SK-N-SH (cell line): ENCODE measurements at regions not wholly inside any gene's neighbourhood (a gene's known extent, or its start where the extent isn't known, plus 50 kb on each side); places are given as distances from the start of the nearest gene placed in this dataset.

Experiments used
- CTCF ChIA-PET: fragments of 300-600, 350-600 bp; formaldehyde crosslinking; extraction: SDS; loops from one replicate; lab custom pipeline; 2021; lab: Yijun Ruan, JAX
- POLR2A ChIA-PET: fragments of 350-600 bp; sonication (Branson Sonifier 250); formaldehyde crosslinking; extraction: SDS; loops from one replicate; lab custom pipeline; 2020; ENCODE audit warnings: antibody characterized with exemption, inconsistent platforms; lab: Yijun Ruan, JAX
- DNase-seq: peaks from one replicate; pipeline ENCODE4 v3.0.0; 2012
- H2AFZ ChIP-seq: fragments of 200-600 bp; sonication (generic); 2 replicates; pipeline ENCODE4 v1.8.1; 2016; ENCODE audit warnings: antibody characterized with exemption, mild to moderate bottlenecking, low read depth
- H3F3A ChIP-seq: fragments of 200-600 bp; sonication (generic); replicated peaks from 2 replicates; pipeline ENCODE3; 2016; ENCODE audit warnings: antibody characterized with exemption, mild to moderate bottlenecking; ENCODE audit not compliant: insufficient read depth
- H3K27ac ChIP-seq, 2 experiments: fragments of 200-500 bp in 1 of 2; fragments of 200-600 bp in 1 of 2; sonication (Bioruptor generic) in 1 of 2; sonication (generic), shearing (Covaris generic) in 1 of 2; 2 replicates each; pipeline versions ENCODE4 v1.5.1 to v1.6.1; 2014 to 2016; ENCODE audit warnings: low read depth in 2 of 2, inconsistent platforms in 1 of 2, low read length in 1 of 2, mild to moderate bottlenecking in 1 of 2, mixed read lengths in 1 of 2
- H3K27me3 ChIP-seq: fragments of 200-600 bp; sonication (generic), shearing (Covaris generic); 2 replicates; pipeline ENCODE4 v1.6.1; 2016; ENCODE audit warnings: mixed run types; ENCODE audit not compliant: insufficient read depth
- H3K36me3 ChIP-seq, 2 experiments: fragments of 200-500 bp in 1 of 2; fragments of 200-600 bp in 1 of 2; sonication (Bioruptor generic) in 1 of 2; sonication (generic) in 1 of 2; replicated peaks in 1 of 2; 2 replicates each; pipeline versions ENCODE3 to v1.5.1; 2014 to 2016; ENCODE audit warnings: low read length in 1 of 2, mild to moderate bottlenecking in 1 of 2; ENCODE audit not compliant: insufficient read depth in 2 of 2, control insufficient read depth in 1 of 2
- H3K4me1 ChIP-seq, 2 experiments: fragments of 200-500 bp in 1 of 2; fragments of 200-600 bp in 1 of 2; sonication (Bioruptor generic) in 1 of 2; sonication (generic), shearing (Covaris generic) in 1 of 2; 2 replicates each; pipeline versions ENCODE4 v1.5.1 to v1.6.1; 2014 to 2016; ENCODE audit warnings: low read depth in 1 of 2, low read length in 1 of 2, mixed run types in 1 of 2; ENCODE audit not compliant: insufficient read depth in 2 of 2, control insufficient read depth in 1 of 2
- H3K4me2 ChIP-seq: fragments of 200-600 bp; sonication (generic), shearing (Covaris generic); 2 replicates; pipeline ENCODE4 v1.6.1; 2017; ENCODE audit warnings: mixed run types
- H3K4me3 ChIP-seq, 2 experiments: fragments of 200-500 bp in 1 of 2; fragments of 200-600 bp in 1 of 2; sonication (Bioruptor generic) in 1 of 2; sonication (generic), shearing (Covaris generic) in 1 of 2; 2 replicates each; pipeline versions ENCODE4 v1.5.1 to v1.8.1; 2014 to 2016; ENCODE audit warnings: low read depth in 2 of 2, inconsistent platforms in 1 of 2, low read length in 1 of 2, mild to moderate bottlenecking in 1 of 2, mixed read lengths in 1 of 2, moderate library complexity in 1 of 2
- H3K79me2 ChIP-seq: fragments of 200-600 bp; sonication (generic); 2 replicates; pipeline ENCODE4 v1.8.1; 2017; ENCODE audit warnings: mild to moderate bottlenecking; ENCODE audit not compliant: insufficient read depth
- H3K9ac ChIP-seq: fragments of 200-600 bp; sonication (generic); 2 replicates; pipeline ENCODE4 v1.6.1; 2017; ENCODE audit warnings: mixed run types
- H3K9me2 ChIP-seq: fragments of 200-600 bp; sonication (generic); 2 replicates; pipeline ENCODE4 v1.6.1; 2017; ENCODE audit warnings: mixed run types
- H3K9me3 ChIP-seq: fragments of 200-600 bp; sonication (generic); 2 replicates; pipeline ENCODE4 v1.6.1; 2017; ENCODE audit warnings: mixed run types, mild to moderate bottlenecking, moderate library complexity
- H4K20me1 ChIP-seq: fragments of 200-600 bp; sonication (generic); 2 replicates; pipeline ENCODE4 v1.6.1; 2017; ENCODE audit warnings: mild to moderate bottlenecking, mixed run types; ENCODE audit not compliant: insufficient read depth
- CHD2 ChIP-seq: fragments of 150-350 bp; IDR thresholded peaks from 2 replicates; pipeline ENCODE4 v1.6.1; 2018; ENCODE audit warnings: low read length; ENCODE audit not compliant: partially characterized antibody
- EP300 ChIP-seq, 2 experiments: IDR thresholded peaks; 2 replicates each; pipeline versions ENCODE4 v1.4.0 to v1.6.1; 2012; ENCODE audit warnings: borderline replicate concordance in 1 of 2, low read depth in 1 of 2, low read length in 1 of 2
- EZH2phosphoT487 ChIP-seq: fragments of 200-600 bp; sonication (generic); IDR thresholded peaks from 2 replicates; pipeline ENCODE4 v1.6.1; 2017; ENCODE audit warnings: low read depth, mixed run types, mild to moderate bottlenecking, antibody characterized with exemption, moderate library complexity, borderline replicate concordance
- FOSL2 ChIP-seq: IDR thresholded peaks from 2 replicates; pipeline ENCODE4 v1.4.0; 2012; ENCODE audit warnings: low read depth, mild to moderate bottlenecking, moderate library complexity, borderline replicate concordance
- FOXJ3 ChIP-seq: sonication (generic); formaldehyde crosslinking; IDR thresholded peaks from 2 replicates; pipeline ENCODE4 v1.5.1; 2020; ENCODE audit warnings: mild to moderate bottlenecking, missing genetic modification reagents
- FOXM1 ChIP-seq: IDR thresholded peaks from 2 replicates; pipeline ENCODE4 v1.4.0; 2012; ENCODE audit warnings: low read depth, mild to moderate bottlenecking
- GABPA ChIP-seq: IDR thresholded peaks from 2 replicates; pipeline ENCODE4 v1.4.0; 2012; ENCODE audit warnings: low read depth, mild to moderate bottlenecking
- GATA2 ChIP-seq: sonication (generic); formaldehyde crosslinking; IDR thresholded peaks from 2 replicates; pipeline ENCODE4 v1.5.0; 2020; ENCODE audit warnings: mild to moderate bottlenecking, missing genetic modification reagents
- JUND ChIP-seq: IDR thresholded peaks from 2 replicates; pipeline ENCODE4 v1.4.0; 2012
- MEF2A ChIP-seq: IDR thresholded peaks from 2 replicates; pipeline ENCODE4 v1.4.0; 2012; ENCODE audit warnings: low read depth, borderline replicate concordance
- MXI1 ChIP-seq: IDR thresholded peaks from 2 replicates; pipeline ENCODE4 v1.6.1; 2012; ENCODE audit warnings: mild to moderate bottlenecking, low read depth, low read length, improper control_type of control experiment
- NFIC ChIP-seq: IDR thresholded peaks from 2 replicates; pipeline ENCODE4 v1.4.0; 2012; ENCODE audit warnings: borderline replicate concordance
- NRF1 ChIP-seq: IDR thresholded peaks from 2 replicates; pipeline ENCODE4 v1.6.1; 2012; ENCODE audit warnings: low read depth, mild to moderate bottlenecking, low read length
- RAD21 ChIP-seq: IDR thresholded peaks from 2 replicates; pipeline ENCODE4 v1.6.1; 2012; ENCODE audit warnings: mild to moderate bottlenecking, low read length
- RCOR1 ChIP-seq: fragments of 150-350 bp; IDR thresholded peaks from 2 replicates; pipeline ENCODE4 v1.6.1; 2017; ENCODE audit warnings: antibody characterized with exemption, low read length
- REST ChIP-seq: IDR thresholded peaks from 2 replicates; pipeline ENCODE4 v1.6.1; 2012; ENCODE audit warnings: mild to moderate bottlenecking, low read depth, low read length, moderate library complexity
- RFX5 ChIP-seq: IDR thresholded peaks from 2 replicates; pipeline ENCODE4 v1.6.1; 2012; ENCODE audit warnings: mild to moderate bottlenecking, improper control_type of control experiment, low read length
- RXRA ChIP-seq: IDR thresholded peaks from 2 replicates; pipeline ENCODE4 v1.4.0; 2012; ENCODE audit warnings: low read depth, mild to moderate bottlenecking, borderline replicate concordance
- TAF1 ChIP-seq: IDR thresholded peaks from 2 replicates; pipeline ENCODE4 v1.6.1; 2012; ENCODE audit warnings: low read depth, mild to moderate bottlenecking, low read length, moderate library complexity, borderline replicate concordance
- TEAD4 ChIP-seq: IDR thresholded peaks from 2 replicates; pipeline ENCODE4 v1.4.0; 2012; ENCODE audit warnings: mild to moderate bottlenecking, borderline replicate concordance; ENCODE audit not compliant: insufficient read depth
- WGBS: methylation state at CpG from one replicate; pipeline ENCODE4 v1.1.6; 2017; ENCODE audit warnings: low lambda C conversion rate; 5-methylcytosine and 5-hydroxymethylcytosine counted together
- TF ChIP-seq, protein P1 (sequence below): IDR thresholded peaks from 2 replicates; pipeline ENCODE4 v1.4.0; 2012; ENCODE audit warnings: low read depth
- TF ChIP-seq, protein P2 (sequence below): fragments of 200-600 bp; sonication (generic); IDR thresholded peaks from 2 replicates; pipeline ENCODE4 v1.6.1; 2017; ENCODE audit warnings: antibody characterized with exemption, mild to moderate bottlenecking, moderate library complexity
- TF ChIP-seq, protein P3 (sequence below): fragments of 150-350 bp; IDR thresholded peaks from 2 replicates; pipeline ENCODE4 v1.6.1; 2017; ENCODE audit warnings: antibody characterized with exemption, low read length, low read depth, borderline replicate concordance
- TF ChIP-seq, protein P4 (sequence below): IDR thresholded peaks from 2 replicates; pipeline ENCODE4 v1.4.0; 2012; ENCODE audit warnings: low read depth, borderline replicate concordance
- TF ChIP-seq, protein P5 (sequence below): IDR thresholded peaks from 2 replicates; pipeline ENCODE4; 2012

DNA sequence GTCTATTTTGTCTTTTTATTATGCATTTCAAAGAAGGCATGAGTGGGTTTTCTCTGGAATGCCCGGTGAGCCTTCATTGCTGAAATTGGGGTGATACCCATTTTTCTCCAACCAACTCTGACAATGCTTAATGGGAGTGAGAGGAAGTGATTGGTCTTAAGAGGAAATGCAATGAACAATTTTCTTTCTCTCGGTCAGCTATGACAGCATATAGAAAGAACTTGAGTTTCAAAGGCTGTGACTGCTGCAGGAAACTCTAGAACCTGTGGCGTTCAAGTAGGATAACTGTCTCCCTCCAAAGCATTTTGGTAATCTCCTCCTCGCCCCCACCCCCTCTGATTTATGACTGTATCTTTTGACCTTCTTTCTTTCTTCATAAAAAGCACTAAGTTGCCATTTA lies 155.9 kb downstream of the LYPLAL1 start:
- H3K79me2 ChIP-seq = no peaks in the 10 kb centered on the region
- ChIA-PET POLR2A (no interaction called here), CTCF (no interaction called here)
- peak overlapping the region; percentile 34 to 55; a peak in 3 of 4 replicates for H3K27ac ChIP-seq
- H3K9ac ChIP-seq = peak overlapping the region; percentile 50
- no peaks in the 10 kb centered on the region for H4K20me1 ChIP-seq
- H3F3A ChIP-seq = peaks cover 15% of the 10 kb centered on the region
- no peaks in the 10 kb centered on the region for H3K9me3 ChIP-seq
- 27% methylated on average over 4 of the region's 4 CpGs for WGBS
- DNase-seq = no peak
- no peak overlapping the region for H3K4me3 ChIP-seq
- H3K27me3 ChIP-seq = no peaks in the 10 kb centered on the region
- peaks cover 0 to 26% of the 10 kb centered on the region in 2 experiments; a peak in 3 of 4 replicates for H3K4me1 ChIP-seq
- H3K9me2 ChIP-seq = no peaks in the 10 kb centered on the region
- no peaks in the 10 kb centered on the region for H3K36me3 ChIP-seq
- no peak overlapping the region for H2AFZ ChIP-seq
- H3K4me2 ChIP-seq = 0 out of 2 replicates have a peak overlapping the region, but pooled peaks have one; percentile 14
- TF ChIP-seq CHD2 (no peak), TEAD4 (no peak), REST (no peak), NRF1 (no peak), TAF1 (no peak), RXRA (no peak), NFIC (0 out of 2 replicates have a peak, but pooled peaks have one; percentile 5), MXI1 (no peak), RAD21 (no peak), FOXJ3 (CRISPR knock-in tag) (no peak), RCOR1 (no peak), EZH2phosphoT487 (no peak), EP300 (IDR thresholded peaks at IDR 0.05; ENCODE audit: borderline replicate concordance in 1 of 2, low read depth in 1 of 2, low read length in 1 of 2) (peak; percentile 8 to 60; a peak in 2 of 4 replicates), RFX5 (no peak), GABPA (peak; percentile 35; the same call in 1 of the 2 replicates), JUND (peak; percentile 9; the same call in 1 of the 2 replicates), FOXM1 (no peak), GATA2 (CRISPR knock-in tag) (no peak), MEF2A (no peak), FOSL2 (peak; percentile 35; the same call in 1 of the 2 replicates)
- TF ChIP-seq, protein P1, sequence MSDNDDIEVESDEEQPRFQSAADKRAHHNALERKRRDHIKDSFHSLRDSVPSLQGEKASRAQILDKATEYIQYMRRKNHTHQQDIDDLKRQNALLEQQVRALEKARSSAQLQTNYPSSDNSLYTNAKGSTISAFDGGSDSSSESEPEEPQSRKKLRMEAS = no peak
- TF ChIP-seq, protein P2, sequence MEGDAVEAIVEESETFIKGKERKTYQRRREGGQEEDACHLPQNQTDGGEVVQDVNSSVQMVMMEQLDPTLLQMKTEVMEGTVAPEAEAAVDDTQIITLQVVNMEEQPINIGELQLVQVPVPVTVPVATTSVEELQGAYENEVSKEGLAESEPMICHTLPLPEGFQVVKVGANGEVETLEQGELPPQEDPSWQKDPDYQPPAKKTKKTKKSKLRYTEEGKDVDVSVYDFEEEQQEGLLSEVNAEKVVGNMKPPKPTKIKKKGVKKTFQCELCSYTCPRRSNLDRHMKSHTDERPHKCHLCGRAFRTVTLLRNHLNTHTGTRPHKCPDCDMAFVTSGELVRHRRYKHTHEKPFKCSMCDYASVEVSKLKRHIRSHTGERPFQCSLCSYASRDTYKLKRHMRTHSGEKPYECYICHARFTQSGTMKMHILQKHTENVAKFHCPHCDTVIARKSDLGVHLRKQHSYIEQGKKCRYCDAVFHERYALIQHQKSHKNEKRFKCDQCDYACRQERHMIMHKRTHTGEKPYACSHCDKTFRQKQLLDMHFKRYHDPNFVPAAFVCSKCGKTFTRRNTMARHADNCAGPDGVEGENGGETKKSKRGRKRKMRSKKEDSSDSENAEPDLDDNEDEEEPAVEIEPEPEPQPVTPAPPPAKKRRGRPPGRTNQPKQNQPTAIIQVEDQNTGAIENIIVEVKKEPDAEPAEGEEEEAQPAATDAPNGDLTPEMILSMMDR = no peak
- TF ChIP-seq, protein P3, sequence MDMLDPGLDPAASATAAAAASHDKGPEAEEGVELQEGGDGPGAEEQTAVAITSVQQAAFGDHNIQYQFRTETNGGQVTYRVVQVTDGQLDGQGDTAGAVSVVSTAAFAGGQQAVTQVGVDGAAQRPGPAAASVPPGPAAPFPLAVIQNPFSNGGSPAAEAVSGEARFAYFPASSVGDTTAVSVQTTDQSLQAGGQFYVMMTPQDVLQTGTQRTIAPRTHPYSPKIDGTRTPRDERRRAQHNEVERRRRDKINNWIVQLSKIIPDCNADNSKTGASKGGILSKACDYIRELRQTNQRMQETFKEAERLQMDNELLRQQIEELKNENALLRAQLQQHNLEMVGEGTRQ = no peak
- TF ChIP-seq, protein P4, sequence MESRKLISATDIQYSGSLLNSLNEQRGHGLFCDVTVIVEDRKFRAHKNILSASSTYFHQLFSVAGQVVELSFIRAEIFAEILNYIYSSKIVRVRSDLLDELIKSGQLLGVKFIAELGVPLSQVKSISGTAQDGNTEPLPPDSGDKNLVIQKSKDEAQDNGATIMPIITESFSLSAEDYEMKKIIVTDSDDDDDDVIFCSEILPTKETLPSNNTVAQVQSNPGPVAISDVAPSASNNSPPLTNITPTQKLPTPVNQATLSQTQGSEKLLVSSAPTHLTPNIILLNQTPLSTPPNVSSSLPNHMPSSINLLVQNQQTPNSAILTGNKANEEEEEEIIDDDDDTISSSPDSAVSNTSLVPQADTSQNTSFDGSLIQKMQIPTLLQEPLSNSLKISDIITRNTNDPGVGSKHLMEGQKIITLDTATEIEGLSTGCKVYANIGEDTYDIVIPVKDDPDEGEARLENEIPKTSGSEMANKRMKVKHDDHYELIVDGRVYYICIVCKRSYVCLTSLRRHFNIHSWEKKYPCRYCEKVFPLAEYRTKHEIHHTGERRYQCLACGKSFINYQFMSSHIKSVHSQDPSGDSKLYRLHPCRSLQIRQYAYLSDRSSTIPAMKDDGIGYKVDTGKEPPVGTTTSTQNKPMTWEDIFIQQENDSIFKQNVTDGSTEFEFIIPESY = no peak
- TF ChIP-seq, protein P5, sequence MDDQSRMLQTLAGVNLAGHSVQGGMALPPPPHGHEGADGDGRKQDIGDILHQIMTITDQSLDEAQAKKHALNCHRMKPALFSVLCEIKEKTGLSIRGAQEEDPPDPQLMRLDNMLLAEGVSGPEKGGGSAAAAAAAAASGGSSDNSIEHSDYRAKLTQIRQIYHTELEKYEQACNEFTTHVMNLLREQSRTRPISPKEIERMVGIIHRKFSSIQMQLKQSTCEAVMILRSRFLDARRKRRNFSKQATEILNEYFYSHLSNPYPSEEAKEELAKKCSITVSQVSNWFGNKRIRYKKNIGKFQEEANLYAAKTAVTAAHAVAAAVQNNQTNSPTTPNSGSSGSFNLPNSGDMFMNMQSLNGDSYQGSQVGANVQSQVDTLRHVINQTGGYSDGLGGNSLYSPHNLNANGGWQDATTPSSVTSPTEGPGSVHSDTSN = peak; percentile 57; the same call in 1 of the 2 replicates
